Spleen (tissue), 11 donors: ENCODE measurements at regions not wholly inside any gene's neighbourhood (a gene's known extent, or its start where the extent isn't known, plus 50 kb on each side); places are given as distances from the start of the nearest gene placed in this dataset.

ENCODE experiments used
- DNase-seq: peaks from one replicate; pipeline ENCODE4 v3.0.0-alpha.2; 2020
- H3K27ac ChIP-seq, 8 donors: fragments of 200-600 bp; sonication (generic) in 7 of 8; 1 replicate in 4 of 8; 2 replicates in 4 of 8; pipeline versions ENCODE4 v1.5.0 to v1.8.0; 2016 to 2021; ENCODE audit warnings: inconsistent platforms in 4 of 8, mild to moderate bottlenecking in 4 of 8, moderate library complexity in 1 of 8
- H3K27me3 ChIP-seq, 7 donors: fragments of 200-600 bp; sonication (generic) in 6 of 7; replicated peaks in 1 of 7; 1 replicate in 4 of 7; 2 replicates in 3 of 7; pipeline versions ENCODE4 v1.5.0 to v1.8.0; 2016 to 2021; ENCODE audit warnings: inconsistent platforms in 3 of 7, mild to moderate bottlenecking in 1 of 7
- H3K36me3 ChIP-seq, 6 donors: fragments of 200-600 bp; sonication (generic) in 5 of 6; 1 replicate in 4 of 6; 2 replicates in 2 of 6; pipeline versions ENCODE4 v1.5.0 to v1.8.0; 2016 to 2021; ENCODE audit warnings: inconsistent platforms in 2 of 6
- H3K4me1 ChIP-seq, 6 donors: fragments of 200-600 bp; sonication (generic) in 5 of 6; 1 replicate in 3 of 6; 2 replicates in 3 of 6; pipeline versions ENCODE4 v1.5.0 to v1.8.0; 2016 to 2021; ENCODE audit warnings: inconsistent platforms in 3 of 6
- H3K4me3 ChIP-seq, 8 donors: fragments of 200-600 bp; sonication (generic) in 7 of 8; 1 replicate in 4 of 8; 2 replicates in 4 of 8; pipeline versions ENCODE4 v1.5.0 to v1.8.0; 2016 to 2021; ENCODE audit warnings: inconsistent platforms in 4 of 8, mild to moderate bottlenecking in 4 of 8, moderate library complexity in 2 of 8
- H3K9me3 ChIP-seq, 8 donors: fragments of 200-600 bp; sonication (generic) in 7 of 8; 1 replicate in 4 of 8; 2 replicates in 4 of 8; pipeline versions ENCODE4 v1.5.0 to v1.8.0; 2016 to 2021; ENCODE audit warnings: inconsistent platforms in 4 of 8
- CTCF ChIP-seq, 11 experiments: fragments of 200-600 bp in 7 of 11; fragments of 450-650 bp in 4 of 11; sonication (generic) in 4 of 11; IDR thresholded peaks in 8 of 11; conservative IDR thresholded peaks in 3 of 11; 1 replicate in 7 of 11; 2 replicates in 4 of 11; pipeline versions ENCODE4 v1.4.0 to v1.8.0; 2016 to 2021; ENCODE audit warnings: antibody characterized with exemption in 11 of 11, inconsistent platforms in 4 of 11, mild to moderate bottlenecking in 1 of 11
- POLR2A ChIP-seq, 3 donors: fragments of 450-650 bp; IDR thresholded peaks; one replicate each; pipeline ENCODE4 v1.5.1; 2017; ENCODE audit warnings: antibody characterized with exemption in 3 of 3, mild to moderate bottlenecking in 1 of 3
- POLR2AphosphoS5 ChIP-seq, 3 donors: sonication (generic); formaldehyde crosslinking; IDR thresholded peaks; one replicate each; pipeline ENCODE4 v1.5.1; 2017; ENCODE audit warnings: antibody characterized with exemption in 3 of 3
- WGBS, 5 donors: extraction: QIAGEN DNeasy Blood & Tissue Kit in 3 of 5; methylation state at CpG; one replicate each; pipeline versions ENCODE4 v1.1.5 to v1.1.7; 2013 to 2018; 5-methylcytosine and 5-hydroxymethylcytosine counted together
- intact Hi-C: fragments of 100-400 bp; cut with DNase I; formaldehyde crosslinking; loops from one replicate; pipeline ENCODE4 v1.15.0; 2023; ENCODE audit warnings: low total_unique reads
- donor health status: healthy with polysubstance abuse.
- donor health status: DM: no; HTN: no; CAD: no; lungs with moderate emphysema.
- donor health status: DM: no; HTN: no; CAD: no.
- donor health status: Bipolar disorder and iron deficiency.
- donor health status: healthy.
- donor health status: DM: no; HTN: no; CAD: no.
- donor health status: DM: yes; HTN: yes; CAD: no.

GRCh38 chr5:30104872-30105596 is 1088.5 kb upstream of the CDH6 start:
- Histone ChIP-seq H3K27ac (no peak overlapping the region), H3K27me3 (no peaks in the 10 kb centered on the region), H3K4me3 (no peak overlapping the region), H3K4me1 (no peaks in the 10 kb centered on the region), H3K36me3 (no peaks in the 10 kb centered on the region), H3K9me3 (peaks cover 0 to 13% (median 2%) of the 10 kb centered on the region in 8 donors)
- intact Hi-C loops: no loop called here
- no peak for TF ChIP-seq POLR2A (IDR thresholded peaks at IDR 0.05)
- TF ChIP-seq CTCF (IDR thresholded peaks at IDR 0.05 in 8 of 11, conservative IDR thresholded peaks at IDR 0.05 in 3 of 11): no peak
- no peak for TF ChIP-seq POLR2AphosphoS5 (IDR thresholded peaks at IDR 0.05)
- DNase-seq: no peak

- H3K4me1 ChIP-seq: no peaks in the 10 kb centered on the region
- TF ChIP-seq CTCF (IDR thresholded peaks at IDR 0.05 in 8 of 11, conservative IDR thresholded peaks at IDR 0.05 in 3 of 11): no peak
- TF ChIP-seq POLR2AphosphoS5 (IDR thresholded peaks at IDR 0.05): no peak
- TF ChIP-seq POLR2A (IDR thresholded peaks at IDR 0.05): no peak
- no peak overlapping the region for H3K4me3 ChIP-seq
- no peak for DNase-seq
- WGBS, 5 donors: 71 to 76% (median 74%) methylated on average over 7 of the region's 7 CpGs
- H3K27ac ChIP-seq: no peak overlapping the region
- no peaks in the 10 kb centered on the region for H3K27me3 ChIP-seq
- no peaks in the 10 kb centered on the region for H3K36me3 ChIP-seq
- intact Hi-C loops: no loop called here
- H3K9me3 ChIP-seq: peaks cover 0 to 13% (median 0%) of the 10 kb centered on the region in 8 donors
These were observed 1089.9 kb upstream of the CDH6 start for GRCh38 chr5:30103452-30104202.

- H3K4me1 ChIP-seq: no peaks in the 10 kb centered on the region
- no peaks in the 10 kb centered on the region for H3K36me3 ChIP-seq
- H3K4me3 ChIP-seq: no peak overlapping the region
- H3K27ac ChIP-seq: no peak overlapping the region
- DNase-seq: no peak
- 83 to 93% (median 85%) methylated on average over 1 of the region's 1 CpG for WGBS, 5 donors
- H3K9me3 ChIP-seq: peaks cover 0 to 13% (median 0%) of the 10 kb centered on the region in 8 donors
- no peaks in the 10 kb centered on the region for H3K27me3 ChIP-seq
- TF ChIP-seq CTCF (IDR thresholded peaks at IDR 0.05 in 8 of 11, conservative IDR thresholded peaks at IDR 0.05 in 3 of 11): no peak
- TF ChIP-seq POLR2AphosphoS5 (IDR thresholded peaks at IDR 0.05): no peak
- no peak for TF ChIP-seq POLR2A (IDR thresholded peaks at IDR 0.05)
- intact Hi-C loops: no loop called here
These were observed 1090.4 kb upstream of the CDH6 start for GRCh38 chr5:30103052-30103451.

GRCh38 chr5:30102185-30102584 is 1091.3 kb upstream of the CDH6 start:
- no peak for DNase-seq
- intact Hi-C loops: no loop called here

More at GRCh38 chr5:30102185-30102584, 1091.3 kb upstream of the CDH6 start:
- no peaks in the 10 kb centered on the region for H3K4me1 ChIP-seq
- H3K9me3 ChIP-seq: peaks cover 0 to 13% (median 0%) of the 10 kb centered on the region in 8 donors
- no peak for TF ChIP-seq POLR2AphosphoS5 (IDR thresholded peaks at IDR 0.05)
- no peak for TF ChIP-seq CTCF (IDR thresholded peaks at IDR 0.05 in 8 of 11, conservative IDR thresholded peaks at IDR 0.05 in 3 of 11)
- TF ChIP-seq POLR2A (IDR thresholded peaks at IDR 0.05): no peak
- no peaks in the 10 kb centered on the region for H3K36me3 ChIP-seq
- no peaks in the 10 kb centered on the region for H3K27me3 ChIP-seq
- H3K4me3 ChIP-seq: no peak overlapping the region
- H3K27ac ChIP-seq: no peak overlapping the region
- WGBS, 5 donors: 79 to 86% (median 85%) methylated on average over 2 of the region's 2 CpGs
